Medulla oblongata (tissue), 1 donor: ENCODE measurements at regions not wholly inside any gene's neighbourhood (a gene's known extent, or its start where the extent isn't known, plus 50 kb on each side); places are given as distances from the start of the nearest gene placed in this dataset.
"Not testable (repeated sequence)": the region's sequence is repeated elsewhere in the genome, so short reads cannot be mapped to it uniquely, and the experiment has no call there.

Experiments used
- DNase-seq: peaks from one replicate; pipeline ENCODE4 v3.0.0-alpha.2; 2015; ENCODE audit errors: extremely low spot score

DNA sequence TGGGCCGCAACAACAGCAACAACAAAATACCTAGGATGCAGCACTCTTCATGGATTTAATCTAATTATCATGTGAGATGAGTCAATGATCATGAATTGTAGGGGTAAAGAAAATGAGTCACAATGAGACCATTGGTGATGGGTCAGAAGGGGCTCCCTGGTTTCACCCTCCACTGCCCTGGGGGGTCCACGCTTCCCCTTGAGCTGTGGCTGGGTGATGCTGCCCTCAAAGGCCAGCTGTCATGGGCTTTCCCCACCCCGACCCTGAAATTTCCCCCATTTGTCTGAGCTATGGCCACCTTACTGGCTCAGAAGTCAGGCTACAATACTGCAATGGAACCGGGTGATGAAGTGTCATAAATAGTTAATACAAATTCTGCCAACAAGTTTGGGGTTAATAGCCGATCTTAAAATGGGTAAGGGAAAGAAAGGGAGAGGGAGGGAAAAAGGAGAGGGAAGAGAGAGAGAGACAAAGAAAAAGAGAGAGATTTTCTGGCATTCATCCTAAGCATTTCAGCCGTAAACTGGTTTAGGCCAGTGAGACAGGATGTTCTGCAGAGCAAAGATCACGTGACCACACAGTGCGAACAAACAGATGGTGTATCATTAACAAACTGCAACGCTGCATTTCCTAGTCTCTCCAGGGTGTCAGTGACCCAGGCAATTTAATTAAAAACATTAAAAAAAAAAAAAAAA lies 143.4 kb upstream of the ERRFI1 start:
- peak; percentile 77 for DNase-seq

GRCh38 chr1:8167936-8168335 lies 141.8 kb upstream of the ERRFI1 start:
- no peak for DNase-seq

DNA sequence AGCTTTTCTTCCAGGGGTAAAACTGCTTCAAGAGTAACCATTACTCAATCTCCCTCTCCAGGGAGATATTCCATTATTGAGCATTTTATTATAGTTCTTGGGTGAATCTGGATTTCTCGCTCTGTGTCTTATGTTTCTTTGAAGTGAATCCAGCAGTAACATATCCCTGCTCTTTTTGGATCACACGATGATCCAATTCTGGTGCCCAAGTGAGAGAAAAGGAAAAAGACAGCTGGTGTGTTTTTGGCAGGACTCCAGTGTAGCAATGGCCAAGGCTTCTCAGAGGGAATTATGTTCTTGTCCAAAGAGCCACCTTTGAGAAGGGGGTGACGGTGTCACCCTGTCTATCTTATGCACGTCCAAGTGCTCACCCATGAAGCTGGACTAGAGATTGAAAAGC lies 140.3 kb upstream of the ERRFI1 start:
- DNase-seq, result peak; percentile 19

DNA sequence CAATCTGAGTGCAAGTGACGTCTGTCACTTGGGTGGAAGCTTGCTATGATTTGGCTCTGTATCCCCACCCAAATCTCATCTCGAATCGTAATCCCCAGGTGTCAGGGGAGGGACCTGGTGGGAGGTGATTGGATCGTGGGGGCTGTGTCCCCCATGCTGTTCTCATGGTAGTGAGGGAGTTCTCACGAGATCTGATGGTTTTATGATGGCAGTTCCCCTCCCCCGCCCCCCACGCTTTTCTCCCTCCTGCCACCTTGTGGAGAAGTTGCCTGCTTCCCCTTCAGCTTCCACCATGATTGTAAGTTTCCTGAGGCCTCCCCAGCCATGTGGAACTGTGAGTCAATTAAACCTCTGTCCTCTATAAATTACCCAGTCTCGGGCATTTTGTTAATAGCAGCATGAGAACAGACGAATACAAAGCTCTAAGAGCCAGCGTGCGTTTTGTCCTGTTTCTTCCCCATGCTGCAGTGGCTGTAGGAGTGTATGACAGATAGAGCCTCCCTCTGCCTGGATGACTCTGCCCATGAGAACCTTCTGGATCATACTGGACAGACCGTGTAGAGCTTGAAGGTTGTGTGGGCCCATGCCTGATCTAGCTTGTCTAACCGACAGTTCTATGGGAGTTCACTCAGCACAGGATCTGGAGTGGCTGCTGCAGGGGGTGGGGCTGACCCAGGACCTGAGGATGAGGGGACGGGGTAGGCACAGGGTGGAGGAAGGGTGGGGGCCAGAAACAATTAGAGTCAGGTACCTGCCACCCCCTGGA lies 139.7 kb upstream of the ERRFI1 start:
- DNase-seq, result no peak

DNA sequence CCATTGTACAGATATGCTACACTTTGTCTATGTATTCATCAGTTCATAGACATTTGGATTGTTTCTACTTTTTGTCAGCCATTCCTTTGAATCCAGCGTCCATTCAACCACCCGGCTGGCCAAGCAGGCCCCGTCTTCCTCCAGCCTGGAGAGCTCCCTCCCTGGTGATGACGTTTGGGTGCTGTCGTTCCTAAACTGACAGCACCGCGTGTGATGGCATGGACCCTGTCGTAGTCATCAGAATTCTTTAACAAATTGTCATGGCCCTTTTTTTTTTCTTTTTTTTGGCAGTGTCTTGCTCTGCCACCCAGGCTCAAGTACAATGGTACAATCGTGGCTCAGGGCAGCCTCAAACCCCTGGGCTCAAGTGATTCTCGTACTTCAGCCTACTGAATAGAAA lies 138.6 kb upstream of the ERRFI1 start:
- DNase-seq, result no peak

- DNase-seq, result no peak
These were observed 136.9 kb upstream of the ERRFI1 start for GRCh38 chr1:8163039-8163438.

- no peak for DNase-seq
These were observed 136.1 kb upstream of the ERRFI1 start for GRCh38 chr1:8162168-8162567.

- DNase-seq, result no peak
These were observed 135.5 kb upstream of the ERRFI1 start for GRCh38 chr1:8161546-8162105.

DNA sequence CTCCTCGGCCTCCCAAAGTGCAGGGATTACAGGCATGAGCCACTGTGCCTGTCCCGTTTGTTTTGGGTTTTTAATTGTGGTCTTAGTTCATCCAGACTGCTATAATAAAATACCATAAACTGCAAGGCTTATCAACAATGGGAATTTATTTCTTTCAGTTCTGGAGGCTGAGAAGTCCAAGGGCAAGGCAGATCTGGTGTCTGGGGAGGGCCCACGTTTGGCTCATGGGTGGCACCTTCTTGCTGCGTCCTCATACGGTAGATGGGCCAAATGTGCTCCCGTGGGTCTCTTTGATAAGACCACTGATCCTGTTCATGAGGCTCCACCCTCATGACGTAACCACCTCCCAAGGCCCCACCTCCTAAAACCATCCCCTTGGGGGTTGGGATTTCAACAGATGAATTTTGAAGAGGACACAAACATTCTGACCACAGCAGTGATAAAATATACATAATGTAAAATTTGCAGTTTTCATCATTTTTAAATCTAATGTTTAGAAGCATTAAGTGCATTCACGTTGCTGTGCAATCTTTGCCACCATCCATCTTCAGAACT lies 133.4 kb upstream of the ERRFI1 start:
- no peak for DNase-seq

- DNase-seq, result no peak
These were observed 132.9 kb upstream of the ERRFI1 start for GRCh38 chr1:8158995-8159394.

DNA sequence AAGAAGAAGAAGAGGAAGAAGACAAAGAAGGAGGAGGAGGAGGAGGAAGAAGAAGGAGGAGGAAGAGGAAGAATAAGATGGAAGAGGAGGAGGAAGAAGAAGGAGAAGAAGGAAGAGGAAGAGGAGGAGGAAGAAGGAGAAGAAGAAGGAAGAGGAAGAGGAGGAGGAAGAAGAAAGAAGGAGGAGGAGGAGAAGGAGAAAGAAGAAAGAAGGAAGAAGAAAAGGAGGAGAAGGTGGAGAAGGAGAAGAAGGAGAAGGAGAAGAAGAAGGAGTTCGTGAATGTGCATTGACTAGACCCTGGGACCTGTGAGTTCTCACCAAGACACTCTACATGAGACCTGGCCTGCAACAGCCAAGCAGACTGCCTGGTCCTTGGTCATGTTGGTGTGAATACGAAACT lies 131.7 kb upstream of the ERRFI1 start:
- no peak for DNase-seq

DNA sequence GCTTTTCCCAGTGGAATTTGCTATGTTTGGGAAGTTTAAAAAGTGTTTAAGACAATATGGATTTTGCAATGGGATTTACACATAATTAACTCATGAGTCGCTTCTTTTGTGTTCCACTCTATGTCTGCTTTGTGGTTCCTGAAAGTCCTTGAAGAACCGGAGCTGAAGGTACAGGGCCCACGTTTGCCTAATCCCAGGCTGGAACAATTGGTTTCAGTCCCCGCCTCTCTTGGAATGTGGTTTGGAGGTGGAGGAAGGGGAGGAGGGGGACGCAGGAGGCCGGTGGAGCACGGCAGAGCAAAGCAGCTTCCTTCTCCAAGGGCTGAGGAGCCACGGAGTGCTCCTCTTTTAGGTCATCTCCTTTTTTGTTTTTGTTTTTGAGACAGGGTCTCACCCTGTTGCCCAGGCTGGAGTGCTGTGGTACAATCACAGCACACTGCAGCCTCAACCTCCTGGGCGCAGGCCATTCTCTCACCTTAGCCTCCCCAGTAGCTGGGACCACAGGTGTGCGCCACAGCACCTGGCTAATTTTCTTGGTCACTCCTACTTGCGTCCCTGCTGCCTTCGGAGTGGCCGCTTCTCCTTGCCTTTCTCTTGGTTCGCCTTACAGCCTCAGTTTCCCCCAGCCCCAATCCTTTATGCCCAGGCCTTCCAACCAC lies 129.5 kb upstream of the ERRFI1 start:
- no peak for DNase-seq

DNA sequence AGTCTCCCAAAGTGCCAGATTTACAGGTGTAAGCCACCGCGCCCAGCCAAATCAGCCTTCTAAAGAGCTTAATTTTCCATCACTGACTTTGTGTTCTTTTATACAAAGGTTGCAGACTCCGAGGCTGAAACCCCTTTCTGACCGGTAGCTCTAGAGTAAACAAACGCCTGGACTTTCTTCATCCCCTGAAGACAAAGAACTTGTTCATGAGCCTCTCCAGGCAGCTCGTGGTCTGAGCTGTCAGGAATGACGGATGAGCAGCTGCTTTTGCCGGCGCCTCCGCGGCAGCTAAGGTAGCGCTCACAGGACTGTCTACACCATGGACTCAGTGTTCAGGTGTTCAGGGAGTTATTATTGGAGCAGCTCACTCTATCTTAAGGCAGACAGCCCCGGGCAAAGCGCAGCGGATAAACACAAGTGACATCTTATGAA lies 128.5 kb upstream of the ERRFI1 start:
- peak; percentile 62 for DNase-seq

DNA sequence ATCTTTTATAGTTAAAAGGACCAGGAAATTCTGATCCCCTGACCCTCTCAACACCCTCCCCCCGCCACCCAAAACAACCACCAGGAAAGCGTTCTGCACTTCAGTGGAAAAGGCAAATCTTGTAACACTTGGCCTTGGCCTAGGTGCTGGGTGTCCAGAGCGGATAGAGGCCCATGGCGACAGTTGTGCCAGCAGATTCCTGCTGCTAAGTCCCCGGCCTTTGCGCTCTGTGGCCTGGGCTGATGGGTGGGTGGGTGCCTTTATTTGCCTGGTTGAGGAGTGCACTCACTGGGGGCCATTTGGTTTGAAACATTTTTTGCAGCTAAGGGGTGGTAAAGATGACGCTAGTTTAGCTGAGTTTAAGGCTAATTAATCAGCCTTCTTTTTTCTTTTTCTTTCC lies 127.9 kb upstream of the ERRFI1 start:
- no peak for DNase-seq

DNA sequence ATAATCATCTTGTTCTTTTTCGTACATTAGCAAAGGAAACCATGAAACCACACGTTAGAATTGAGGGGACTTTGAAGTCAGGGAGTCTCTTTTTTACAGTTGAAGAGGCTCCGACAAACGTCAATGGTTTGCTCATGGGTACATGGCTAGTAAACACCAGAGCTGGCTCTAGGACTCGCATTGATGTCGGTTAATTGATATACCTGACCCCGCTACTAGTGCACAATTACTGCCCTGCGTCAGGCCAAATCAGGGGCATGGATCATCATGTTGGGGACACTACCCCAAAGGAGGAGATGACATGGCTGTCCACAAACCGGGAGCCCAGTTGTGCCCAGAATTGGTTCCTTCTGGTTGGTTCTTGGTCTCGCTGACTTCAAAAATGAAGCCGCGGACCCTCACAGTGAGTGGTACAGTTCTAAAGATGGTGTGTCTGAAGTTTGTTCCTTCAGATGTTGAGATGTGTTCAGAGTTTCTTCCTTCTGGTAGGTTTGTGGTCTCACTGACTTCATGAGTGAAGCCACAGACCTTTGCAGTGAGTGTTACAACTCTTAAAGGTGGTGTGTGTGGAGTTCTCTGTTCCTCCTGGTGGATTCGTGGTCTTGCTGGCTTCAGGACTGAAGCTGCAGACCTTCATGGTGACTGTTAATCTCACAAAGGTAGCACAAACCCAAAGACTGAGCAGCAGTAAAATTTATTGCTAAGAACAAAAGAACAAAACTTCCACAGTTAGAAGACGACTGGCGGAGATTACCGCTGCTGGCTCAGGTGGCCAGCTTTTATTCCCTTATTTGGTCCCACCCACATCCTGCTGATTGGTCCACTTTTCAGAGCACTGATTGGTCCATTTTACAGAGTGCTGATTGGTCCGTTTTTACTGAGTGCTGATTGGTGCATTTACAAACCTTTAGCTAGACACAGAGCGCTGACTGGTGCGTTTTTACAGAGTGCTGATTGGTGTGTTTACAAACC lies 126.9 kb upstream of the ERRFI1 start:
- no peak for DNase-seq

DNA sequence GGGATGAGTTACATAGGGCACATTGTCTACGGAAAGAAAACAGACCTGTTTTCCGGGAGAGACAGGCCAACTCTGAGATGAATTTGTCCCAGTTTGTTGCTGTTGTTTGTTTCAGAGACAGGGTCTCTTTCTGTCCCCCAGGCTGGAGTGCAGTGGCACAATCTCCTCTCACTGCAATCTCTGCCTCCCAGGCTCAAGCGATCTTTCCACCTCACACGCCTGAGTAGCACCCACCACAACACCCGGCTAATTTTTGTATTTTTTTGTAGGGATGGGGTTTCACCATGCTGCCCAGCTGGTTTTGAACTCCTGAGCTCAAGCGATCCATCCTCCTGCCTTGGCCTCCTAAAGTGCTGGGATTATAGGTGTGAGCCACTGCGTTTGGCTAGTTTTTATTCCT lies 125.5 kb upstream of the ERRFI1 start:
- no peak for DNase-seq

GRCh38 chr1:8149756-8150155 lies 123.6 kb upstream of the ERRFI1 start:
- DNase-seq, result not testable (repeated sequence)

DNA sequence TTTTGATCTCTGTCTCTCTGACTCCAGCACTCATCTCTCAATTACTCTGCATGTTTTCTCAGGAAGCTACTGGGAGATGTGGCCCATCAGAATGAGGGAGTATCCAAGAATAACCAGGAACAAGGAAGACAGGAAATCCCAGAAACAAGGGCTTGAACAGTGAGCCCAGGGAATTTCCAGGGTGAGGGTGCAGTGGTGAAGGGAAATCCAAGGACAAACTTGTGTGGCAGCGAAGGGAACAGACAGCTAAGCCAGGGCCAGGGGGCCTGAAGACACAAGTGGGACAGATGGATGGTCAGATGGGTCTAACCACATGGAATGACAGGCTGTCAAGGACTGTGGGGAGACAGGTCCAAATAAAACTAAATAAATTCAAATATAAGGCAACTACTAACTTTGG lies 121.8 kb upstream of the ERRFI1 start:
- DNase-seq, result no peak

DNA sequence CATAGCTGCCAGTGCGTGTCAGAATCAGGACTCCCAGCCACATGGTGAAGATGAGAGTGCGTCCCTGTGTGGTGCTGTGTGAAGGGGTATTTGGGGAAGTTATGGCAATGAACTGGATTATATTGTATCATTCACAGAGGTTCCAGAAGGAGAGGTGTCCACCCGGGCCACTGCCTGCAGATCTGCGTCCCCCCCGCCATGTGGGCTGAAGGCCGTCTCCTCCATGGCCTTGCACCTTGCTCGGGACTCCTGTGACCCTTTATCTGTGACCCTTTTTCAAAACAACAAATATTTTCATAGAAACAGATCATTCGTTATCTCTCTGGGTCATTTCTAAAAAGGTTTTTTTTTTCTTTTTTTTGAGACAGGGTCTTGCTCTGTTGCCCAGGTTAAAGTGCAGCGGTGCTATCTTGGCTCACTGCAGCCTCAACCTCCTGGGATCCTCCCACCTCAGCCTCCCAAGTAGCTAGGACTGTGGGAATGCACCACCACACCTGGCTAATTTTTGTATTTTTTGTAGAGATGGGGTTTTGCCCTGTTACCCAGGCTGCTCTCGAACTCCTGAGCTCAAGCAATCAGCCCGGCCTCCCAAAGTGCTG lies 120.2 kb upstream of the ERRFI1 start:
- no peak for DNase-seq

DNA sequence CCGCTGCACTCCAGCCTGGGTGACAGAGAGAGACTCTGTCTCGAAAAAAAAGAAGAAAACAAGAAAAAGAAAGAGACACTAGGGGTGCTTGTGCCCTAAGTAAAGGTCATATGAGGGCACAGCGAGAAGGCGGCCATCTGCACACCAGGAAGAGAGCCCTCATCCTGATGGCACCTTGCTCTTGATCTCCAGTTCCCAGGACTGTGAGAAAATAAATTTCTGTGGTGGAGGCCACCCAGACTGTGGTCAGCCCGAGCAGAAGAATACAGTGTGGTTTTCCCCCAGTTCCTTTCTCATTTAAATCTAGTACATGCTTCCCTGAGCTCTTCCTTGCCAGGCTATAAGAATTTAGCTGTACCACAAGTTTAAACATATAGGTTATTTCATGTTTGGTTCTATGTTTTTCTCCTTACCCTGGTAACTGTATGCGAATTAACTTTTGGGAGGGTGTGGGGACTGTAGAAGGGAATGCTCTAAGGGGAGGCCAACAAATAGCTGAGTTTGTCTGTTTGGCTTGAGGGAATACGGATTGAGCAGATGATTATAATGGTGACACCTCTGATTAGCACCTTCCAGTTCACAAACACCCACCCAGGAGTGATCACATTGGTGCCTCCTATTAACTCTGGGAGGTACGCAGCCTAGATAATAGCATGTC lies 119.6 kb upstream of the ERRFI1 start:
- DNase-seq, result no peak
